HUES6 (cell line): ENCODE measurements at regions not wholly inside any gene's neighbourhood (a gene's known extent, or its start where the extent isn't known, plus 50 kb on each side); places are given as distances from the start of the nearest gene placed in this dataset.
"Not testable (repeated sequence)": the region's sequence is repeated elsewhere in the genome, so short reads cannot be mapped to it uniquely, and the experiment has no call there.

Source experiments
- H3K27ac ChIP-seq: 2 replicates; pipeline ENCODE4 v1.7.0; 2013; ENCODE audit warnings: low read depth, mild to moderate bottlenecking, low read length, inconsistent platforms
- H3K27me3 ChIP-seq: 2 replicates; pipeline ENCODE4 v1.6.1; 2013; ENCODE audit warnings: low read length; ENCODE audit not compliant: control insufficient read depth, insufficient read depth
- H3K36me3 ChIP-seq: 2 replicates; pipeline ENCODE4 v1.6.1; 2013; ENCODE audit warnings: low read length; ENCODE audit not compliant: control insufficient read depth, insufficient read depth
- H3K4me1 ChIP-seq: 2 replicates; pipeline ENCODE4 v1.6.1; 2013; ENCODE audit warnings: low read length; ENCODE audit not compliant: control insufficient read depth, insufficient read depth
- H3K4me3 ChIP-seq: 2 replicates; pipeline ENCODE4 v1.5.1; 2013; ENCODE audit warnings: low read depth, low read length
- H3K9ac ChIP-seq: one replicate; pipeline ENCODE4 v1.6.1; 2013; ENCODE audit warnings: mild to moderate bottlenecking, low read length
- H3K9me3 ChIP-seq: 2 replicates; pipeline ENCODE4 v1.6.1; 2013; ENCODE audit warnings: low read depth, low read length; ENCODE audit not compliant: control insufficient read depth, insufficient read depth

DNA sequence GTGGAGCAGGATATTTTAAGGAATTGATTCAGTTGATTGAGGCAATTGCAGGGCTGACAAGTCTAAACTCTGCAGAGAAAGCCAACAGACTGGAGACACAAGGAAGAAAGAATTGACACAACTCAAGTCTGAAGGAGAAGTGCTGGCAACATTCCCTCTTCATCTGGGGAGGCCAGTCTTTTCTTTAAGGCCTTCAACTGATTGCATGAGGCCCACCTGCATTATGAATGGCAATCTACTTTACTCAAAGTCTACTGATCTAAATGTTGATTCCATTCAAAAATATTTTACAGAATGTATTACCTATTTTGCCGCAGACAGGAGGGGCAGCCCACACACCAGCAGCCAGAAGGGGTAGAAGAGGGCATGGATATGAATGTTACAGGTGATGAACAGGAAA is 425.2 kb downstream of the PCDH10 start:
- Histone ChIP-seq H3K9ac (no peak overlapping the region), H3K9me3 (no peaks in the 10 kb centered on the region; the same call in 1 of the 2 replicates), H3K4me3 (no peak overlapping the region), H3K27me3 (no peaks in the 10 kb centered on the region), H3K36me3 (no peaks in the 10 kb centered on the region), H3K4me1 (no peaks in the 10 kb centered on the region), H3K27ac (no peak overlapping the region)

DNA sequence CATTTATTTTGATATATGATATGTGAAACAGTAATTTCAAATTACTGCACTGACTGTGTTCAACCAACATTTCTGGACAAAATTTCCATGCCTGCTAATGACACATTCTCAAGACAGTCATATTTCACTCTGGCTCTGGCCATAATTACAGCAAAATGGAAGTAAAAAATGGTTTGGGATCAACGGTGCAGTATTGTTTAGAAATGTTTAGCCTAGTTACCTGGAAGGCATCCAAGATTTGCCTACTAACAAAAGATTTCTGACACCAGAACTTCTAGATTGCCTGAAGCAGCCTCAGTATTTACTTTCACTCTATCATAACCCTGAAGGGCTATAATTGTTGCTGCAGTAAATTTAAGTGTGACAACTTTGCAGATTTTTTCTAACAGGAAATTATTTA is 416.3 kb downstream of the PCDH10 start:
- H3K4me1 ChIP-seq: no peaks in the 10 kb centered on the region; the same call in 1 of the 2 replicates
- no peak overlapping the region for H3K27ac ChIP-seq
- H3K9ac ChIP-seq: no peak overlapping the region
- no peaks in the 10 kb centered on the region for H3K27me3 ChIP-seq
- no peak overlapping the region for H3K4me3 ChIP-seq
- no peaks in the 10 kb centered on the region for H3K36me3 ChIP-seq
- H3K9me3 ChIP-seq: no peaks in the 10 kb centered on the region

DNA sequence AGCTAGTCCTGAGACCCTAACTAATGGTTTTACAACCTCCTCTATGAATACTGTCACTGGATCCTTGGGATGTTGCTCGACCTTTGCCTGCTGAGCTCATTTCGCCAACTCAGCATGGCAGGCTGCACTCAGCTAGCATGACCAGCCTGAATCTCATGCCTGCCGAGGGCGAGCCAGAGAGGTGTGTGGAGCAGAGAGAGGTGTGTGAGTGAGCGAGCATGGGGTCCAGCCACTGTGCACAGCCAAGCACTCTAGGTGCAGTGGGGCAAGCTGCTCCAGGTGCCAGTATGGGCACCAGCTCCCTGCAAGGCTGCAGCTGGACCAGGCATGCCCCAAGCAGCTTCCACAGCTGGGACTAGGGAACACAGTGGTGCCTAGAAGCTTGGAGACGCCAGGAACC is 410.9 kb downstream of the PCDH10 start:
- no peaks in the 10 kb centered on the region for H3K36me3 ChIP-seq
- H3K4me1 ChIP-seq: no peaks in the 10 kb centered on the region; the same call in 1 of the 2 replicates
- no peak overlapping the region for H3K27ac ChIP-seq
- no peak overlapping the region for H3K9ac ChIP-seq
- H3K4me3 ChIP-seq: no peak overlapping the region
- H3K27me3 ChIP-seq: no peaks in the 10 kb centered on the region
- no peaks in the 10 kb centered on the region for H3K9me3 ChIP-seq

DNA sequence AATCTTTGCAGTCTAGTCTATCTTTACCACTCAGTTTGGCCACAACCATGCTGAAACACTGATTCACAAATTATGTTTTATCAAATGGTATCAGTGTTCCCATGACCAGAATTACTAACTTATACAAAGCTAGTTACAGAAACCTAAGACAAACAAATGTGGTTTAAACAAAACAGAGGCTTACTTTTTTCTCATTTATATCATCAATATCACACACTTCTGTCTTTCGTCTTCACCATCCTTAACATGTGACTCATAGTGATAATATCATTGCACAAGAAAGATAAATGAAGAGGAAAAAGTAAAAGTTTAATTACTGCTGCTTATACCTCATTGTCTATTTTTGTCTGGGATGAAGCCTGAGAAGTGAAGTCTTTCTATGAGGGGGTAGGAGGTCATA is 406.6 kb downstream of the PCDH10 start:
- Histone ChIP-seq H3K4me3 (no peak overlapping the region), H3K27me3 (no peaks in the 10 kb centered on the region), H3K9ac (no peak overlapping the region), H3K4me1 (no peaks in the 10 kb centered on the region; the same call in 1 of the 2 replicates), H3K27ac (no peak overlapping the region), H3K36me3 (no peaks in the 10 kb centered on the region), H3K9me3 (no peaks in the 10 kb centered on the region)

DNA sequence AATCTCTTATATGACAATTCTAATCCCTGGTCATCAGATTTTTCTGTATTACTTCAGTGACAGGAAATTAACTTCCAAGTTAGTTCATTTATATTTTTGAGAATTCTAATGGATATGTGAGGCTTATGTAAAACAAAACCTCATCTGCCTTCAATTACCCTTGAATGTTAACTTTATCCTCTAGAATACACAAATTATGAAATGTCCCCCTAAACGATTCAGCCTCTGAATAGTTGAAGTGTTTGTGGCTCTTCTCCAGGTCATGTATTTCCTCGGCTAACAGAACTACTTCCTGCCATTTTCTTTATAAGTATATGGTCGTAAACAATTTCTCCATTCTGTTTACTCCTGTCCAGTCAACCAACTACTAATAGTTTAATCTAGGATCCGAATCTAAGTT is 401.3 kb downstream of the PCDH10 start:
- no peak overlapping the region for H3K9ac ChIP-seq
- no peak overlapping the region for H3K27ac ChIP-seq
- no peaks in the 10 kb centered on the region for H3K36me3 ChIP-seq
- H3K27me3 ChIP-seq: no peaks in the 10 kb centered on the region
- no peaks in the 10 kb centered on the region for H3K4me1 ChIP-seq
- no peak overlapping the region for H3K4me3 ChIP-seq
- no peaks in the 10 kb centered on the region for H3K9me3 ChIP-seq

DNA sequence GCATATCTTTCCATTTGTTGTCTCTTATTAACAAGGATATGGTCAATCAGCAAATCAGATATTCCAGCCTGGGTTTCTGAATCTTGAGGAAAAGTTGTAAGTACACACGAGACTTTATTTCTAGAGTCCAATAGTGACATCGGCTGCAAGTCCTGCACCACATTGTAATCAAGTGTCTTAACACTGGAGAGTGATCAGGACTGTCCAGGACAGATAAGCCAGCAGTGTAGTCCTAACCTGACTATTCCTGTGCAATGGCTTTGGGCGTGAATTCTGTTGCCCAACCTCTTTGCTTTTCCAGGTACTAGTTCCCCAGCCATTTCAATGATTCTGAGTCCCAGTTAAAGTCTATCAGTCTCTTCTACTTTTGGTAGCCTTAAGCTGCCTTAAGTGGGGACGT is 395.0 kb downstream of the PCDH10 start:
- Histone ChIP-seq H3K36me3 (no peaks in the 10 kb centered on the region), H3K4me1 (peaks cover 1% of the 10 kb centered on the region; the same call in 1 of the 2 replicates), H3K9ac (no peak overlapping the region), H3K4me3 (no peak overlapping the region), H3K27me3 (no peaks in the 10 kb centered on the region), H3K9me3 (no peaks in the 10 kb centered on the region), H3K27ac (no peak overlapping the region)

DNA sequence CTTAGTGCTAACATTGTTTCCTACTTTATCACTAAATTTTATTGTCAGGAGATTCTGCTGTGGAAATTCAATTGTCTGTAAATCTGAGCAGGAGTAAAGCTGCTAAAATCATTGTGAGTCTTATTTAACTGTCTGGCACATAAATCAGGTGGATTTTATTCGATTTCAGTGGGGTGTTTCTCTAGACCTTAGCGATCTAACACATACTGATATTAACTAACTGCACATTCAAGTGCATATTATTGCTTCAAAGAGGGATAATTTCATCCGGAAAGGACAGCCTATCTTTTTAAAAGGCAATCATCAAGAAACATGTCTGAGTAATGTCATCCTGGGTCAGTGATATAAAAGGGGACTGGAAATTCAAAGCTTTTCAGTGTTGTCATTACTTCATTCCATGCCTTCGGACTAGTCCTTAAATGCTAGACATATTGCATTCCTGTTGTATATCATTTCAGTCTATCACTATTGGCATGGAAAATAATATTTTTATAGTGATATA is 388.7 kb downstream of the PCDH10 start:
- Histone ChIP-seq H3K9me3 (peaks cover 5% of the 10 kb centered on the region; the same call in 1 of the 2 replicates), H3K27me3 (no peaks in the 10 kb centered on the region), H3K4me1 (peaks cover 7% of the 10 kb centered on the region; the same call in 1 of the 2 replicates), H3K9ac (no peak overlapping the region), H3K4me3 (no peak overlapping the region), H3K27ac (no peak overlapping the region; the same call in 1 of the 2 replicates), H3K36me3 (no peaks in the 10 kb centered on the region)

DNA sequence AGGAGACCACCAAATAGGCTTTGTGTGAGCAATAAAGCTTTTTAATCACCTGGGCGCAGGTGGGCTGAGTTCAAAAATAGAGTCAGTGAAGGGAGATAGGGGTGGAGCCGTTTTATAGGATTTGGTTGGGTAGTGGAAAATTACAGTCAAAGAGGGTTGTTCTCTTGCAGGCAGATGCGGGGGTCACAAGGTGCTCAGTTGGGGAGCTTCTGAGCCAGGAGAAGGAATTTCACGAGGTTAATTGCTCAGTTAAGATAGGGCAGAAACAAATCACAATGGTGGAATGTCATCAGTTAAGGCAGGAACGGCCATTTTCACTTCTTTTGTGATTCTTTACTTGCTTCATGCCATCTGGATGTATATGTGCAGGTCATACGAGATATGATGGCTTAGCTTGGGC is 385.1 kb downstream of the PCDH10 start:
- H3K36me3 ChIP-seq, H3K9me3 ChIP-seq, H3K4me3 ChIP-seq, H3K9ac ChIP-seq, H3K27me3 ChIP-seq, H3K27ac ChIP-seq: not testable (repeated sequence)
- H3K4me1 ChIP-seq: peaks cover 12% of the 10 kb centered on the region; the same call in 1 of the 2 replicates

DNA sequence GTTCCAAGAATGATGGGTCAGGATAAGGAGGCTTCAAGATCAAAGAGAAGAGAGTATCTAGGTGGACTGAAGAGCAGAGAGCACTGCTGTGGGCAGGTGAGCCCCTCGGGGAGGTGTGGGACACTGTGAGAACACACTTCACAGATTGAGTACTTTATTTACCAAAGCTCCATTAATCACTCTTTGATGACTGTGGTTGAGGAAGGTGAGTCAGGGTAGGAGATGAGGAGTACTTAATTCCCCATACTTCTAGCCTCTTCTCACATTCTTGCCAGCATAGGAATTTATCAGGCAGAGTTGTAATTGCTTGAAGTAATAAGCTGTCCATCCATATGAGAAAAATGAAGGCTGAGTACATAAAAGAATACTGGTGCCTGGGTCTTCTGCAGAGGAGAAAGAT is 375.3 kb downstream of the PCDH10 start:
- H3K4me3 ChIP-seq: no peak overlapping the region
- H3K27me3 ChIP-seq: no peaks in the 10 kb centered on the region
- H3K9ac ChIP-seq: no peak overlapping the region
- H3K36me3 ChIP-seq: no peaks in the 10 kb centered on the region
- no peaks in the 10 kb centered on the region for H3K4me1 ChIP-seq
- no peaks in the 10 kb centered on the region for H3K9me3 ChIP-seq
- H3K27ac ChIP-seq: no peak overlapping the region

DNA sequence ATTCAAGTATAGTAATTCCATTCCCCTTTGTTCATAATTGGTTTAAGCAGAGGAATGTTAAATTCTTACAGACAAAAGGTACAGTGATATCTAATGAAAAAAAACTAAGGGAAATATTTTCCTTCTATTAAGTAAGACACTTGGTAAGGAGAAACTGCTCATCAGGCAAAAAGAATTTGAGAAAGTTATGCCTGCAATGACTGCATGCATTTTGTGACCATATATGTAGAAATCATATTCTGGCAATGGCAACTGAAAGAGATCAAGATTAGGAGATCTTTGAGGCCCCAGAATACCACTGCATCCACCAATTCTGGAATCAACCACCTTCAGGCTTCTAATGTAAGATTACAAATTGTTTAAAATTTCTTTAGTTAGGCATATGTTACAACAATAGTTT is 364.8 kb downstream of the PCDH10 start:
- Histone ChIP-seq H3K27me3 (no peaks in the 10 kb centered on the region), H3K4me1 (no peaks in the 10 kb centered on the region), H3K36me3 (no peaks in the 10 kb centered on the region), H3K9me3 (0 out of 2 replicates have a peak, but pooled peaks cover 2% of the 10 kb centered on the region), H3K9ac (no peak overlapping the region), H3K4me3 (no peak overlapping the region), H3K27ac (no peak overlapping the region)

DNA sequence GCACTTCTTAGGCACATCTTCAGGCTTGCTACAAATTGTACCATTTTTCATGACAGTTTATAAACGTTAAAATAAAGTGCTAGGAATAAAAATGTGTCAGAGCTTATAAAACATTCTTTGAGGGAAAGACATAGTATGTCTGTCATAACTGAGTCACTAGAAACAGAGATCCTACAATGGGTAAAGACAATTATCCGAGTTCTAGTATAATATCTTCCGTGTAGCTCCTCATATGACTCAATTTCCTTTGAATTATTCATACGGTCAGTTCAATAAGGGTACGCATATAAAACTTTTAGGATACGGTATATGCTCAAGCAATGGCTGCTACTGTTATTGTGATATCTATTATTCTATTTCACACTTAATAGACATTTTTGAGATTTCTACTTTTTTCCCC is 349.1 kb downstream of the PCDH10 start:
- no peaks in the 10 kb centered on the region for H3K36me3 ChIP-seq
- no peaks in the 10 kb centered on the region for H3K4me1 ChIP-seq
- H3K27me3 ChIP-seq: no peaks in the 10 kb centered on the region
- peaks cover 5% of the 10 kb centered on the region; the same call in 1 of the 2 replicates for H3K9me3 ChIP-seq
- H3K9ac ChIP-seq: no peak overlapping the region
- H3K4me3 ChIP-seq: no peak overlapping the region
- H3K27ac ChIP-seq: no peak overlapping the region

DNA sequence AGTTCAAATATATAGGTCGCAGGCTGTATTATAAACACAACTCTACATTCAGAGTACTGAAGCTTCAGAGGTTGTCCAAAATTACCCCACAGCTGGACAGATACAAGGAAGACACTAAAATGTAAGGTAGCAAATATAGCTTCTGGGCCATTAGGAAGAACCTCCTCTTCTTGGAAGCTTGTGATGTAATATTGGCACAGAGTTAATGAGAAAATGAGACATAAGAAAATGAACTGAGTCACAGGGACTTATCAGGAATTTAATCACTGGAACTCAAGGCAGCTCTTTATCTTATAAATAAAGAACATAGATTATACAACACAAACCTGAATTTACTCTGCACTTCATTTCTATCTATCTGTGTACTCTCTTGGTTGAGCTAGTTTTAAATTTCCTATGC is 344.7 kb downstream of the PCDH10 start:
- Histone ChIP-seq H3K27ac (no peak overlapping the region), H3K4me1 (no peaks in the 10 kb centered on the region)

More for the DNA sequence above, 344.7 kb downstream of the PCDH10 start:
- Histone ChIP-seq H3K36me3 (no peaks in the 10 kb centered on the region), H3K4me3 (no peak overlapping the region), H3K9ac (no peak overlapping the region), H3K9me3 (no peaks in the 10 kb centered on the region), H3K27me3 (no peaks in the 10 kb centered on the region)
